ENCODE measurements at regions not wholly inside any gene's neighbourhood (a gene's known extent, or its start where the extent isn't known, plus 50 kb on each side); places are given as distances from the start of the nearest gene placed in this dataset.

DNA sequence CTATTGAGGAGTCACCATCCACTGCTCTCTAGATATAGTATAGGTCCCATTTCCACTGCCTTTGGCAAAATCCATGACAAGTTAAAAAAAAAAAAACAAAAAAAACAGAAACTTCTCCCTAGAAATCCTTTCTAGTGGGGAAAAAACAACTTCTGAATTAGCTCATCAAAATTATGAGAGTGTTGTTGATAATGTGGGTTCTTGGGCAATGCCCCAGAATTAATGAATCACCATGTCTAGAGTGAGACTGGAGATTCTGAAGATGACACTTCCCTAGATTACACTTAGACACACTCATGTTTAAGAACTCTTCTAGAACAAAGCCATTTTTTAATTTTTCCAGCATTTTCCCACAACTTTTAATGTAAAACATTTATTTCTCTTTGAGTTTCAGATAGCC lies 728.0 kb upstream of the C9orf72 start:
- FAIRE-seq, result no peak
- no peak for DNase-seq (ENCODE audit: low spot score)

DNA sequence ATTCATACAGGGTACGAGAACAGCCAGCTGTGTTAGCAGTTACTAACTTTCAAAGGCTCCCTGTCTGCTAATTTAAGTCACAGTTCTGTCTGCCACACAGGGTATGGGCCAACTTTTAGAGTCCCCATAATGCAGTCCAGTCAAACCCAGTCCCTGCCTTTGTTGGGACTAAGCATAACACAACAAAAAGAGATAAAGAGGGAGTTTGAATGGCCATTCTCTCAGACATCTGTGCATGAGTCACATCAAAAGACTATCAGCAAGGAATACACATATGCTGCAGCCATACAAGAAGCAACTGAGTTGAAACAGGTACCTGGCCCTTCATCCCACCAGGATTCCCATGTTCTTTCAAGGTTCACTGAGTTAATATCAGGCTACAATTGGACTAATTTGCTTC lies 744.5 kb upstream of the C9orf72 start:
- DNase-seq (ENCODE audit: low spot score), result no peak
- FAIRE-seq, result no peak

DNA sequence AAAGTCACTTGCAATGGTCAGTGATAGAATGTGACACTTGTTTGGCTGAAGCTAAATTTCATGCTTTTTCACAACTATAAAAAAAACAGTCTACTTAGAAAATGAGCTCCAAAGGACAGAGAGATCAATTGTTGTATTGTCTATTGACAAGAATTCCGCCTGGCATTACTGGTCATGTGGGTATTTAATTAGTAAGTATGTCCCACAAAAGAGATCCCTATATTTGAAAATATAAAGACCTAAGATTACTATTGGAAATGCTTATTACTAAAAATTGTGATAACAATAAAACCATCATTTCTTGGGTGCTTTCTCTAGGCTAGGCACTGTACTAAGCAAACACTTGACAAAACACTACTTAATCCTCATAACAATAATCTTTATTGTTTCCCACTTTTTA lies 745.2 kb upstream of the C9orf72 start:
- FAIRE-seq, result no peak

DNA sequence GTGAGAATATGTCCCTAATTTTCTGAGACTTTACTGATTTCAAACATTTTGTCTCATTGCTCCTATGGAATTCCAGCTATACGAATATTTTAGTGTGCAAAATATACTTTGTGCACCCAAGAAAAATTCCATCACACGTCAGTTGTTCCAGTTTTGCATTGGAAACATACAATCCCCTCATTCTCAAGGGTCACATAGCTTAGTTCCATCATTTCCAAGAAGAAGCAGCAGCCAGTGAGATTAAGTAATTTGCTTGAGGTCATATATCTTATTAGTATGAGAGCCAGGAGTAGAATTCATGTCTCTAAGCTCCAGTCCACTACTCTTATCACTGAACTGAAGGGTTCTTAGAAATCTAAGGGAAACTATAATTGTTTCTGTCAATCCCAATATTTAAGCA lies 746.7 kb upstream of the C9orf72 start:
- DNase-seq (ENCODE audit: low spot score) (no peak), FAIRE-seq (no peak)

More for the DNA sequence above, 745.2 kb upstream of the C9orf72 start:
- no peak for DNase-seq (ENCODE audit: low spot score)

GRCh38 chr9:28320616-28321015 lies 747.3 kb upstream of the C9orf72 start:
- FAIRE-seq (no peak), DNase-seq (ENCODE audit: low spot score) (no peak)

DNA sequence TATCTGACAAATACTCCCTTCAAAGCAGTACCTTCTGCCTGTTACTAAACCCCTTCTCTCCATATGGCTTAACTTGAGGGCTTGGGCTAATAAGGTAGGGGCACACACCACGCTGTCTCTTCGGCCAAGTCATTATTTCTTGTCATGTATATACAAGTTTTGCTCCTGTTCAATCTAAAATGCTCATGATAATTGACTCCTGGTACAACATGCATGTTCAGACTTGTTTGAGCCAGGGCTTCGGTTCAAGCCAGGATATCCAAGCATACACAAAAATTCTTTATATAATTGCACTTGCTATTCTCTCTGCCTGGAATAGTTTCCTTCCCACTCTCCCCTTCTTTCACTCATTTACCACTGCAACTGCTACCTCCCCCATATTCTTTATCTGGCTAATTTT lies 756.0 kb upstream of the C9orf72 start:
- FAIRE-seq (no peak), DNase-seq (ENCODE audit: low spot score) (no peak)

- DNase-seq (ENCODE audit: low spot score), result no peak
- FAIRE-seq, result no peak
Measured at GRCh38 chr9:28332648-28333047, 759.4 kb upstream of the C9orf72 start.

DNA sequence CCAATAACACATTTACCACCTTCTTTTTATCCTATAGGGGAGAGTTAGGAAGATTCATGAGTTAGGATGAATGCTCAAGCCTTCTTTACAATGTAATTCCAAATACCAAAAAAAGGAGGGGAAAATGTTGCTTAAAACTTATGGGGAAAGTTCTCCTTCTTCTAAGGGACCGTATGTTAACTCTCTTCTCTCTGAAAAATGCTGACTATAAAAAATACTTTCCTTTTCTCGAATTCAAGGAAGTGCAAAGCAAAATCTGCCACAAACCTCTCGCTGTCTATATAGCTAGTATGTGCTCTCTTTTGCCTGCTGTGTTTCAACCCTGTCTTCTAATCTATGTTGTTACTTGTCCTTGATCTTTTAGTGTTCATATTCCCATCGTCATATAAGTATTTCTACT lies 768.6 kb upstream of the C9orf72 start:
- FAIRE-seq, result no peak
- no peak for DNase-seq (ENCODE audit: low spot score)

DNA sequence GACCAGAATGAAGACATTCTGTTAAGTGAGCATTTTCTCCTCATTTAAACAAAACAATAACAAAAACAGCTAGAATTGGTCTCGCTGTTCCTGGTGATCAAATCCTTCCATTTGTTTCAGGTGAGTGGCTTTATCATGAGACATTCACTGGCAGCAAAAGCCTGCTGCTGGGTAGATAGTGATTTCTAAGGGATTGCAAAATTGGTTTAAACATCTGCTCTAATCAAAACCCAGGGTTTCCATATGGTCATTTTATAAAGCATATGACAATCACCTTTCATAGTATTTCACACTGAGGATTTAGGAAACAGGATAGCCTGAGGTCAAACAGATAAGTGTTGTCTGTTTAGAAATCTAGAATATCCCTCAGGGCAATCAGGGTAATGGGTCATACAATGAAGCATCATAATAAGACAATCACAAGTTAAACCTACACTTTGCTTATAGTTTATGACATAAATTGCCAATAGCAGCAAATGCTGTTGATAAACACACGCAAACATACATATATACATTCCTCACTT lies 769.6 kb upstream of the C9orf72 start:
- FAIRE-seq (no peak), DNase-seq (ENCODE audit: low spot score) (no peak)

- no peak for DNase-seq (ENCODE audit: low spot score)
- no peak for FAIRE-seq
Measured at GRCh38 chr9:28363151-28363562, 789.9 kb upstream of the C9orf72 start.

DNA sequence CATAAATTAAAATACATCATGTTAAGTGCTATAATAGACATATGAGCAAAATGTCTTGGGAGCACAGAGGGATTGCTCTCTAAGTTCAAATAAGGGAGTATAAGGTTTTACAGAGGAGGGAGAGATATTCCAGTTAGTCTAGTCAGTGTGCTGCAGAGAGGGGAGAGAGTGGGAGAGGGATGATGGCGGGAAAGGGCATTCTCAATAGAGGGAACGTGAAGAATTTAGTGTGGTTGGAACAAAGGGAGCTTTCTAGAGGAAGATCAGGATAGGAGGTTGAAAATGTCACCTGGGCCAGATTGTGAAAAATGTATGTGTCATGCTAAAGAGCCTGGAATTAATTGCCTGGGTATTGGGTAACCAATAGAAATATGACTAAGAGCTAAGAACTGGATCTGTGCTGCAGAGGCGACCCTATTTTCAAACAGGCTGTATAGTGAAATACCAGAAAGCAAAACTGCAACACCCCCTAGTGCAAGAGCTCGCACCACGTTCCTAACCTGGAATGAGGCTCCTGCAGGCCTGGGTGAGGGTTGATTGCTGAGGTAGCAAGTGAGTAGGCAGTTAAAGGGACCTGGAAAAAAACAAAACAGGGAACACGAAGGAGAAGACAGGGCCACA lies 791.8 kb upstream of the C9orf72 start:
- DNase-seq (ENCODE audit: low spot score) (no peak), FAIRE-seq (no peak)

DNA sequence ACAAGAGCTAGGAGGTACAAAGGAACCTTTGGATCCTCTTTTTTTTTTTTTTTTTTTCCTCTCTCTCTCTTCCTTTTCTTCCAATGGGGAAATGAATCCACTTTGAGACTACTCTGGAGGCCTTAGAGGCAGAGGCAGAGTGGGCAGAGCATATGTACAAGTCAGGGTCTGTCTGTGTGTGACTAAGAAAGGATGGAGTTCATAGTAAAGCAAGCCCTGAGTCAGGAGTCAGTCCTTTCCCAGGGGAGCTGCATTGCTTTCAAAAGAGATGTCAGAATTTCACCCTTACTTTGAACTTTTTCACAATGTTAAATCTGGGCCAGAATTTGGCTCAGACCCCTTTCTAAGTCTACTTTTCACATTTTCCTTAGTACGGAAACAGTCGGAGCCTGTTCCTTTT lies 792.4 kb upstream of the C9orf72 start:
- no peak for DNase-seq (ENCODE audit: low spot score)
- FAIRE-seq, result no peak

- FAIRE-seq (no peak), DNase-seq (ENCODE audit: low spot score) (no peak)
Measured at GRCh38 chr9:28378231-28378630, 805.0 kb upstream of the C9orf72 start.

- FAIRE-seq, result no peak
- DNase-seq (ENCODE audit: low spot score), result no peak
Measured at GRCh38 chr9:28379082-28379481, 805.8 kb upstream of the C9orf72 start.

- DNase-seq (ENCODE audit: low spot score) (no peak), FAIRE-seq (no peak)
Measured at GRCh38 chr9:28389411-28389810, 816.1 kb upstream of the C9orf72 start.

GRCh38 chr9:28394774-28395173 lies 821.5 kb upstream of the C9orf72 start:
- FAIRE-seq (no peak), DNase-seq (ENCODE audit: low spot score) (no peak)

DNA sequence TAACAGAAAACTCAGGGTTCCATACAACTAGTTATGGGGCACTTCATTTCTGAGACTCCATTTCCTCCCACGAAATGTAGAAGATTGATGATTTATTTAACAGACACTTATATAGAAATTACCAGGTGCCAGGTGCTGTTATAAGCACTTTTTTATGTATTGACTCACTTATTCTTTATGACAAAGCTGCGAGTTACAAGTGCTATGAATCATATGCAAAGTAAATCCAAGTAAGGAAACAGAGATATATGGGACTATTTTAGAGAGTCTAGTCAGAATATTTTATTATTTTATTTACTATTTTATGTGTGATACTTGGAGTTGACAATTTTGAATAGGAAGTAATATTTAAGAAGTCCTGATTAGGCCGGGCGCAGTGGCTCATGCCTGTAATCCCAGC lies 822.8 kb upstream of the C9orf72 start:
- no peak for DNase-seq (ENCODE audit: low spot score)
- no peak for FAIRE-seq

GRCh38 chr9:28407351-28407750 lies 834.1 kb upstream of the C9orf72 start:
- DNase-seq (ENCODE audit: low spot score), result no peak
- FAIRE-seq, result no peak

DNA sequence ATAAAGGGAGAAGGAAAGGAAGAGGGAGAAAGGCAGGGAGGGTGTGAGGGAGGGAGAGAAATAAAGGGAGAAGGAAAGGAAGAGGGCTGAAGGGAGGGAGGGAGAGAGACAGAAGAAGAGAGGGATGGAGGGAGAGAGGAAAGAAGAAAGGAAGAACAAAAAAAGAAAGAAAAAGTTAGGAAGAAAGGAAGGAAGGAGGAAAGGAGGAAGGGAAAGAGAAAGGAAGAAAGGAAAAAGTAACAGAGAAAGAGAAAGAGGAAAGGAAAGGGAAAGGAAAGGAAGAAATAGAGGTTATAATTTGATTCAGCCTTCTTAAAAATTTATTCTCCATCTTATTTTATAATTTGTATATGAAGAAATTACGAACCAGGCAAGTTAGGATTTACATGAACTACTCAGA lies 836.6 kb upstream of the C9orf72 start:
- FAIRE-seq, result no peak
- DNase-seq (ENCODE audit: low spot score), result no peak

- FAIRE-seq (no peak), DNase-seq (ENCODE audit: low spot score) (no peak)
Measured at GRCh38 chr9:28410411-28410810, 837.1 kb upstream of the C9orf72 start.

DNA sequence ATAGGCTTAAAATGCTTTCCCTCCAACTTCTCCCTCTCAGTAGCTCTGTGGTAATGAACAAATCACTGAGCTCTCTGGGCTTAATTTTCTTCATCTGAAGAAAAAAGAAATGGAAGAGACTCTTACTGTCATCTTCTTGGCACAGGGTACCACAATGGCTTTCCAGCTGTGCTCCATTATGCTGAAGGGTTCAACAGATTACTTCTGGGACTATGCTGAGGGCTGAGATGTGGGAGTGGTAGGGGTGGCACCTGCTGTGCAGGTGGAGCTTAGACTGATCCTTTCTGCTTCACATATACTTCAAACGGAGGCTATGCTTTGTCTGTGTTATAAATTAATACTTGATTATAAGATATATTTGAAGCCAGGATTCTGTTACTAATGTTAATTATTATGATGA lies 840.2 kb upstream of the C9orf72 start:
- FAIRE-seq (no peak), DNase-seq (ENCODE audit: low spot score) (no peak)

GRCh38 chr9:28423255-28423654 lies 850.0 kb upstream of the C9orf72 start:
- FAIRE-seq (no peak), DNase-seq (ENCODE audit: low spot score) (no peak)

DNA sequence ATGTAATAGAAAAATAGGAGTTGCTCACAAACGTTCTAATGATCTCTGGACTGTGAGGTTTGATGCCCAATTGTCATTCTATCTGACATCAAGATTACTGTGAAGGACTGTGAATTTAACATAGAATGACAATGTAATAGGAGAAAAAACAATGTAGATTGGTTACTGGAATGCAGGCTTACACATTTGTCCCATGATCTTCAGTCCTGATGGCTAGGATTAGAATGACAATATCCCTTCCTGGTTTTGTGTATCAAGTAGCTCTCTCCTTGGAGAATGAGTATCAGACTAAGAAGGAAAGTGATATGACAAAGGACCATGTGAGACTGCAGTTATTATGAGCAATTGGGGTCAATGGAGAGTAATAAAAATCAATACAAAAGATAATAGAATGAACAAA lies 862.2 kb upstream of the C9orf72 start:
- FAIRE-seq, result no peak
- DNase-seq (ENCODE audit: low spot score), result no peak

DNA sequence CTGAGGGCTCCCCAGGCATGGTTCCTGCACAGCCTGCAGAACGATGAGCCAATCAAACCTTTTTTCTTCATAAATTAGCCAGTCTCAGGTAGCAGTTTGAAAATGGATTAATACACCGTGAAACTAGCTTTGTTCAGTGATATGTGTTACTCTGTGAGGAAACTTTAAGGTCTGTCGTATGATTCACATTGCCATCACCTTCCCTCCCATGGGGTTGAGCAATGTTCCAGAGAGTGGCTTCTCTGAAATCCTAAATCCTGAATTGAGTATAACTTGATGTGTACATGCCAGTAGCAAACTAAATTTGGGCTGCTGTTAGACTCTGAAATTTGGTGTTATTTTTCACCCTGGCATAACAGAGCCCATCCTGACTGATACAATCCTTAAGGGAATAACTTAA lies 866.4 kb upstream of the C9orf72 start:
- FAIRE-seq, result no peak
- DNase-seq (ENCODE audit: low spot score), result no peak

Data from RCC 7860 (cell line).